ENCODE measurements at regions not wholly inside any gene's neighbourhood (a gene's known extent, or its start where the extent isn't known, plus 50 kb on each side); places are given as distances from the start of the nearest gene placed in this dataset.
"Not testable (repeated sequence)": the region's sequence is repeated elsewhere in the genome, so short reads cannot be mapped to it uniquely, and the experiment has no call there.

GRCh38 chr2:16209799-16210198, 269.4 kb downstream of the MYCN start:
- no peak for DNase-seq

GRCh38 chr2:16208921-16209320, 268.6 kb downstream of the MYCN start:
- DNase-seq, result no peak

GRCh38 chr2:16208241-16208797, 268.0 kb downstream of the MYCN start:
- no peak for DNase-seq

GRCh38 chr2:16207611-16208010, 267.3 kb downstream of the MYCN start:
- DNase-seq, result no peak

- DNase-seq, result no peak
Observed at GRCh38 chr2:16207151-16207550, 266.8 kb downstream of the MYCN start.

GRCh38 chr2:16206191-16206944, 266.0 kb downstream of the MYCN start:
- DNase-seq, result no peak

- no peak for DNase-seq
Observed at GRCh38 chr2:16205631-16206030, 265.3 kb downstream of the MYCN start.

- no peak for DNase-seq
Observed at GRCh38 chr2:16204886-16205620, 264.7 kb downstream of the MYCN start.

GRCh38 chr2:16204251-16204650, 263.9 kb downstream of the MYCN start:
- no peak for DNase-seq

- DNase-seq, result no peak
Observed at GRCh38 chr2:16203691-16204090, 263.3 kb downstream of the MYCN start.

- no peak for DNase-seq
Observed at GRCh38 chr2:16203069-16203468, 262.7 kb downstream of the MYCN start.

GRCh38 chr2:16202266-16203020, 262.1 kb downstream of the MYCN start:
- no peak for DNase-seq

- no peak for DNase-seq
Observed at GRCh38 chr2:16201848-16202247, 261.5 kb downstream of the MYCN start.

- no peak for DNase-seq
Observed at GRCh38 chr2:16200554-16201193, 260.3 kb downstream of the MYCN start.

GRCh38 chr2:16199882-16200553, 259.7 kb downstream of the MYCN start:
- DNase-seq, result no peak

- not testable (repeated sequence) for DNase-seq
Observed at GRCh38 chr2:16199241-16199640, 258.9 kb downstream of the MYCN start.

GRCh38 chr2:16198166-16198912, 258.0 kb downstream of the MYCN start:
- DNase-seq, result no peak

- no peak for DNase-seq
Observed at GRCh38 chr2:16197504-16198147, 257.3 kb downstream of the MYCN start.

GRCh38 chr2:16196687-16197503, 256.5 kb downstream of the MYCN start:
- DNase-seq, result no peak

GRCh38 chr2:16195681-16196070, 255.3 kb downstream of the MYCN start:
- no peak for DNase-seq

Measured in T-helper 9 cell (primary cell).